ENCODE measurements at regions not wholly inside any gene's neighbourhood (a gene's known extent, or its start where the extent isn't known, plus 50 kb on each side); places are given as distances from the start of the nearest gene placed in this dataset.
"Not testable (repeated sequence)": the region's sequence is repeated elsewhere in the genome, so short reads cannot be mapped to it uniquely, and the experiment has no call there.

DNA sequence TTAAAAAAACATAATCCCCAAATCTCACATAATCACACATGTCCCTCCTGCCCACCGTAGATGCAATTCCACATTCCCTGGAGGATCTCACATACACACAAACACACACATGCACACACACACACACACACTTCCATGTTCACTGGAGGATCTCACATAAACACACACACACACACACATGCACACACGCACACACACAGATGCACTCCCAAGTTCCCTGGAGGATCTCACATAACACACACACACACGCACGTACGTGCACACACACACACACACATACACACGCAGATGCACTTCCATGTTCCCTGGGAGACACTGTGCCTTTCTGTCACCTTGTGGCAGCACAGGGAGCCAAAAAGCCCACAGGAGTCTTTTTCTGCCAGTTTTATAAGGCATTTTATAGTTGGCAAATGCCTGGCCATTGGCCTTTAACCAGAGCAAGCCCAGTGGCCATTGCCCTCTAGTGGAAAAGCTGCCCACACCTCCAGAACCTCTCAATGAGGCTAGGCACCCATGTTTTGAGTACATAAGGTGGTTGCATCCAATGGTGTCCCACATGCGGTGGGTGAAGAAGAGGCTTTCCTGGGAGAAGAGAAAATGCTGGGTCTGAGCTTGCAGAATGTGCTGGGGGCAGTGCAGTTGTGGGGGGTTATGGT lies 115.4 kb upstream of the ACBD5 start:
- Histone ChIP-seq H3K27ac (ENCODE audit: extremely low read depth, low read depth, low read length) (no peak overlapping the region), H3K9me3 (ENCODE audit: control insufficient read depth, insufficient read depth, low read depth, low read length) (no peaks in the 10 kb centered on the region), H3K4me1 (ENCODE audit: control insufficient read depth, insufficient read depth, low read length) (no peaks in the 10 kb centered on the region), H3K36me3 (ENCODE audit: control insufficient read depth in 2 of 2, insufficient read depth in 1 of 2, low read length in 2 of 2) (no peaks in the 10 kb centered on the region), H3K4me3 (ENCODE audit: low read depth, low read length) (no peak overlapping the region)
- TF ChIP-seq, protein P1, sequence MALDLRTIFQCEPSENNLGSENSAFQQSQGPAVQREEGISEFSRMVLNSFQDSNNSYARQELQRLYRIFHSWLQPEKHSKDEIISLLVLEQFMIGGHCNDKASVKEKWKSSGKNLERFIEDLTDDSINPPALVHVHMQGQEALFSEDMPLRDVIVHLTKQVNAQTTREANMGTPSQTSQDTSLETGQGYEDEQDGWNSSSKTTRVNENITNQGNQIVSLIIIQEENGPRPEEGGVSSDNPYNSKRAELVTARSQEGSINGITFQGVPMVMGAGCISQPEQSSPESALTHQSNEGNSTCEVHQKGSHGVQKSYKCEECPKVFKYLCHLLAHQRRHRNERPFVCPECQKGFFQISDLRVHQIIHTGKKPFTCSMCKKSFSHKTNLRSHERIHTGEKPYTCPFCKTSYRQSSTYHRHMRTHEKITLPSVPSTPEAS (tag by site-specific recombination; IDR thresholded peaks at IDR 0.05), result peak; percentile 95
- TF ChIP-seq GFI1B (tag by site-specific recombination; IDR thresholded peaks at IDR 0.05) (no peak), ZNF350 (tag by site-specific recombination; IDR thresholded peaks at IDR 0.05) (no peak), HOXD13 (CRISPR knock-in tag; IDR thresholded peaks at IDR 0.05; ENCODE audit: borderline replicate concordance) (0 out of 2 replicates have a peak, but pooled peaks have one; percentile 45)
- TF ChIP-seq, protein P2, sequence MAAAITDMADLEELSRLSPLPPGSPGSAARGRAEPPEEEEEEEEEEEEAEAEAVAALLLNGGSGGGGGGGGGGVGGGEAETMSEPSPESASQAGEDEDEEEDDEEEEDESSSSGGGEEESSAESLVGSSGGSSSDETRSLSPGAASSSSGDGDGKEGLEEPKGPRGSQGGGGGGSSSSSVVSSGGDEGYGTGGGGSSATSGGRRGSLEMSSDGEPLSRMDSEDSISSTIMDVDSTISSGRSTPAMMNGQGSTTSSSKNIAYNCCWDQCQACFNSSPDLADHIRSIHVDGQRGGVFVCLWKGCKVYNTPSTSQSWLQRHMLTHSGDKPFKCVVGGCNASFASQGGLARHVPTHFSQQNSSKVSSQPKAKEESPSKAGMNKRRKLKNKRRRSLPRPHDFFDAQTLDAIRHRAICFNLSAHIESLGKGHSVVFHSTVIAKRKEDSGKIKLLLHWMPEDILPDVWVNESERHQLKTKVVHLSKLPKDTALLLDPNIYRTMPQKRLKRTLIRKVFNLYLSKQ (tag by site-specific recombination; IDR thresholded peaks at IDR 0.05; ENCODE audit: borderline replicate concordance), result 0 out of 2 replicates have a peak, but pooled peaks have one; percentile 66
- POLR2A ChIA-PET, result no interaction called here
- CTCF ChIA-PET, result interaction anchor here (0.6 kb wide), 1 partner anchor 652 kb away, joined by 3 read pairs; no protein-coding TSS in a partner anchor

DNA sequence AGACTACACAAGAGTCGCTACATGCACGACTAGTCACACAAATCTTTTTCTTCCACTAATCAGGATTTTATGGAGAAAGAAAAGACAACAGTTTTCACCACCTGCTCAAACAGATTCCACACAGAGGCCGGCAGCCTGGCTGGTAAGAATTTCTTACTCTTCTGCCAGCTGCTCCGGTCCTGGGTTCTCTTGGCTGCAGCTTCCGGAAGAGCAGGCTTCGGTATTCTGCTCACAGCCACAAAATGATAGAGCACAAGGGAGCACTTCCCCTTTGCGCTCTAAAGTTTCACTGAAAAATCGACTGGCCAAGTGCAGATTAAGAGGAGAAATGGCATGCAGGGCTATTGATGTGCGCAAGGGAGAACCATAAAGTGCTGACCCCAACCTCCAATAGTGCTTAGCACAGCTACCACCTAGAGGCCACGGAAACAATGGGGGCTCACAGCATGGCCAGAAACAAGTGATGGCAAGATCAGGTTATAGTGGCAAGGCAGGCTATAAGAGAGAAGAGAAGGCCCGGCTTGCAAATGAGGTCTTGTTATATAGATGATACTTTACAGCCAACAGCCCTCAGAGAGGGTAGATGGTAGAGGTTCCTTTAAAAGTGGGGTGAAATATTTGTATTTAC lies 114.2 kb upstream of the ACBD5 start:
- H3K9me3 ChIP-seq (ENCODE audit: control insufficient read depth, insufficient read depth, low read depth, low read length); H3K36me3 ChIP-seq (ENCODE audit: control insufficient read depth in 2 of 2, insufficient read depth in 1 of 2, low read length in 2 of 2); POLR2A ChIA-PET; H3K4me1 ChIP-seq (ENCODE audit: control insufficient read depth, insufficient read depth, low read length); H3K4me3 ChIP-seq (ENCODE audit: low read depth, low read length); H3K27ac ChIP-seq (ENCODE audit: extremely low read depth, low read depth, low read length): not testable (repeated sequence)
- CTCF ChIA-PET, result interaction anchor here (0.7 kb wide), 2 partner anchors 31 to 1405 kb away, joined by 3 read pairs; no protein-coding TSS in a partner anchor

DNA sequence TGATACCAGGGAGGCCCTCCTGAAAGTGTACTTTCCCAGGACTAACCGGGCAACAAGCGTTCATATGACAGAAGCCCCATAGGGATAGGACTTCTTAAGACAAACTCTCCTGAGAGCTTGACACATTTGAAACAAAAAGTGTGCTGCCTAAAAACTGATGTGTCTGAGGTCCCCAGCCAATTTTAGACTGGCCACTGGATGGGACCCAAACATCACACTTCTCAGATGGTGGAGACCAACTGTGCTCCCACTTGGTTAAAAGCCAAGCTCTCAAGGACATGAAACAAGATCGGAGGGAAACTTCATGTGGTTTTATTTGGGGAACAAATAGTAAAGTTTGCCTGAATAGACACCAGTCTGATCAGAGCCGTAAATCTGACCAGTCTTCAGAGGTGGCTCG lies 113.5 kb upstream of the ACBD5 start:
- H3K36me3 ChIP-seq (ENCODE audit: control insufficient read depth in 2 of 2, insufficient read depth in 1 of 2, low read length in 2 of 2); H3K9me3 ChIP-seq (ENCODE audit: control insufficient read depth, insufficient read depth, low read depth, low read length); POLR2A ChIA-PET; H3K4me3 ChIP-seq (ENCODE audit: low read depth, low read length); H3K27ac ChIP-seq (ENCODE audit: extremely low read depth, low read depth, low read length); H3K4me1 ChIP-seq (ENCODE audit: control insufficient read depth, insufficient read depth, low read length): not testable (repeated sequence)
- CTCF ChIA-PET, result interaction anchor here (0.6 kb wide), 1 partner anchor 492 kb away, joined by 3 read pairs; no protein-coding TSS in a partner anchor

DNA sequence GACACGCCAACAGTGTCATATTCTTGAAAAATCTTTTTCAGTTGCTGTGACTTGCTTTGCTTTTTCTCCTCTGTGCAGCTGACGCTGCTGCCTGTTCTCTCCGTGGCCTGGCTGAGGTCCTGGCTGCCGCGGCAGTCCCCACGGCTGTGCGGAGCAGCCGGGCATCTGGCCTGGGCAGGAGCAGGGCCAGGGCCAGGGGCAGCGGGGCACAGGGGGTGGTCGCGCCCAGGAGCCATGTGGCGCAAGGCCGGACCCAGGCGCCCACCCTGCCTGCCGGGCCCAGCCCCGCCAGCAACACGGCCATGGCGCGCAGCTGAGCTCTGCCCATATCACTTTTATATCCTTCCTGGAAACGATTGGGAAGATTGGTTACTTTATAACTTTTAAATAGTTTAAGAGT lies 109.4 kb upstream of the ACBD5 start:
- Histone ChIP-seq H3K9me3 (ENCODE audit: control insufficient read depth, insufficient read depth, low read depth, low read length) (no peaks in the 10 kb centered on the region), H3K4me3 (ENCODE audit: low read depth, low read length) (no peak overlapping the region), H3K4me1 (ENCODE audit: control insufficient read depth, insufficient read depth, low read length) (no peaks in the 10 kb centered on the region), H3K36me3 (ENCODE audit: control insufficient read depth in 2 of 2, insufficient read depth in 1 of 2, low read length in 2 of 2) (no peaks in the 10 kb centered on the region), H3K27ac (ENCODE audit: extremely low read depth, low read depth, low read length) (no peak overlapping the region)
- CTCF ChIA-PET, result interaction anchor here (0.5 kb wide), 1 partner anchor 1032 kb away, joined by 3 read pairs; no protein-coding TSS in a partner anchor
- POLR2A ChIA-PET, result no interaction called here
- TF ChIP-seq ZNF214 (tag by site-specific recombination; IDR thresholded peaks at IDR 0.05; ENCODE audit: borderline replicate concordance), result no peak
- TF ChIP-seq ZNF114 (tag by site-specific recombination; IDR thresholded peaks at IDR 0.05), result no peak
- TF ChIP-seq MYNN (tag by site-specific recombination; IDR thresholded peaks at IDR 0.05; ENCODE audit: borderline replicate concordance), result no peak
- TF ChIP-seq, protein P3, sequence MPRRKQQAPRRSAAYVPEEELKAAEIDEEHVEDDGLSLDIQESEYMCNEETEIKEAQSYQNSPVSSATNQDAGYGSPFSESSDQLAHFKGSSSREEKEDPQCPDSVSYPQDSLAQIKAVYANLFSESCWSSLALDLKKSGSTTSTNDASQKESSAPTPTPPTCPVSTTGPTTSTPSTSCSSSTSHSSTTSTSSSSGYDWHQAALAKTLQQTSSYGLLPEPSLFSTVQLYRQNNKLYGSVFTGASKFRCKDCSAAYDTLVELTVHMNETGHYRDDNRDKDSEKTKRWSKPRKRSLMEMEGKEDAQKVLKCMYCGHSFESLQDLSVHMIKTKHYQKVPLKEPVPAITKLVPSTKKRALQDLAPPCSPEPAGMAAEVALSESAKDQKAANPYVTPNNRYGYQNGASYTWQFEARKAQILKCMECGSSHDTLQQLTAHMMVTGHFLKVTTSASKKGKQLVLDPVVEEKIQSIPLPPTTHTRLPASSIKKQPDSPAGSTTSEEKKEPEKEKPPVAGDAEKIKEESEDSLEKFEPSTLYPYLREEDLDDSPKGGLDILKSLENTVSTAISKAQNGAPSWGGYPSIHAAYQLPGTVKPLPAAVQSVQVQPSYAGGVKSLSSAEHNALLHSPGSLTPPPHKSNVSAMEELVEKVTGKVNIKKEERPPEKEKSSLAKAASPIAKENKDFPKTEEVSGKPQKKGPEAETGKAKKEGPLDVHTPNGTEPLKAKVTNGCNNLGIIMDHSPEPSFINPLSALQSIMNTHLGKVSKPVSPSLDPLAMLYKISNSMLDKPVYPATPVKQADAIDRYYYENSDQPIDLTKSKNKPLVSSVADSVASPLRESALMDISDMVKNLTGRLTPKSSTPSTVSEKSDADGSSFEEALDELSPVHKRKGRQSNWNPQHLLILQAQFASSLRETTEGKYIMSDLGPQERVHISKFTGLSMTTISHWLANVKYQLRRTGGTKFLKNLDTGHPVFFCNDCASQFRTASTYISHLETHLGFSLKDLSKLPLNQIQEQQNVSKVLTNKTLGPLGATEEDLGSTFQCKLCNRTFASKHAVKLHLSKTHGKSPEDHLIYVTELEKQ (tag by site-specific recombination; IDR thresholded peaks at IDR 0.05; ENCODE audit: borderline replicate concordance), result no peak
- TF ChIP-seq, protein P4, sequence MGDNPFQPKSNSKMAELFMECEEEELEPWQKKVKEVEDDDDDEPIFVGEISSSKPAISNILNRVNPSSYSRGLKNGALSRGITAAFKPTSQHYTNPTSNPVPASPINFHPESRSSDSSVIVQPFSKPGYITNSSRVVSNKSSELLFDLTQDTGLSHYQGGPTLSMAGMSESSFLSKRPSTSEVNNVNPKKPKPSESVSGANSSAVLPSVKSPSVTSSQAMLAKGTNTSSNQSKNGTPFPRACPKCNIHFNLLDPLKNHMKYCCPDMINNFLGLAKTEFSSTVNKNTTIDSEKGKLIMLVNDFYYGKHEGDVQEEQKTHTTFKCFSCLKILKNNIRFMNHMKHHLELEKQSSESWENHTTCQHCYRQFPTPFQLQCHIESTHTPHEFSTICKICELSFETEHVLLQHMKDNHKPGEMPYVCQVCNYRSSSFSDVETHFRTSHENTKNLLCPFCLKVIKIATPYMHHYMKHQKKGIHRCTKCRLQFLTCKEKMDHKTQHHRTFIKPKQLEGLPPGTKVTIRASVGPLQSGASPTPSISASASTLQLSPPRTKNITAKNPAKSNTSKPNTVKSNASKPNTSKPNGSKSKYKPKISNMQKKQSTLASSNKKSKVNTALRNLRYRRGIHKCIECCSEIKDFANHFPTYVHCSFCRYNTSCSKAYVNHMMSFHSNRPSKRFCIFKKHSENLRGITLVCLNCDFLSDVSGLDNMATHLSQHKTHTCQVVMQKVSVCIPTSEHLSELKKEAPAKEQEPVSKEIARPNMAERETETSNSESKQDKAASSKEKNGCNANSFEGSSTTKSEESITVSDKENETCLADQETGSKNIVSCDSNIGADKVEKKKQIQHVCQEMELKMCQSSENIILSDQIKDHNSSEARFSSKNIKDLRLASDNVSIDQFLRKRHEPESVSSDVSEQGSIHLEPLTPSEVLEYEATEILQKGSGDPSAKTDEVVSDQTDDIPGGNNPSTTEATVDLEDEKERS (tag by site-specific recombination; IDR thresholded peaks at IDR 0.05), result no peak
- no peak for TF ChIP-seq ZNF777 (tag by site-specific recombination; IDR thresholded peaks at IDR 0.05; ENCODE audit: borderline replicate concordance)
- TF ChIP-seq ZNF266 (tag by site-specific recombination; IDR thresholded peaks at IDR 0.05; ENCODE audit: low read depth), result no peak
- TF ChIP-seq, protein P5, sequence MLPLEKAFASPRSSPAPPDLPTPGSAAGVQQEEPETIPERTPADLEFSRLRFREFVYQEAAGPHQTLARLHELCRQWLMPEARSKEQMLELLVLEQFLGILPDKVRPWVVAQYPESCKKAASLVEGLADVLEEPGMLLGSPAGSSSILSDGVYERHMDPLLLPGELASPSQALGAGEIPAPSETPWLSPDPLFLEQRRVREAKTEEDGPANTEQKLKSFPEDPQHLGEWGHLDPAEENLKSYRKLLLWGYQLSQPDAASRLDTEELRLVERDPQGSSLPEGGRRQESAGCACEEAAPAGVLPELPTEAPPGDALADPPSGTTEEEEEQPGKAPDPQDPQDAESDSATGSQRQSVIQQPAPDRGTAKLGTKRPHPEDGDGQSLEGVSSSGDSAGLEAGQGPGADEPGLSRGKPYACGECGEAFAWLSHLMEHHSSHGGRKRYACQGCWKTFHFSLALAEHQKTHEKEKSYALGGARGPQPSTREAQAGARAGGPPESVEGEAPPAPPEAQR (tag by site-specific recombination; IDR thresholded peaks at IDR 0.05), result no peak
- TF ChIP-seq ZNF223 (tag by site-specific recombination; IDR thresholded peaks at IDR 0.05), result no peak

Data from HEK293 (cell line).